ENCODE measurements at regions not wholly inside any gene's neighbourhood (a gene's known extent, or its start where the extent isn't known, plus 50 kb on each side); places are given as distances from the start of the nearest gene placed in this dataset.

DNA sequence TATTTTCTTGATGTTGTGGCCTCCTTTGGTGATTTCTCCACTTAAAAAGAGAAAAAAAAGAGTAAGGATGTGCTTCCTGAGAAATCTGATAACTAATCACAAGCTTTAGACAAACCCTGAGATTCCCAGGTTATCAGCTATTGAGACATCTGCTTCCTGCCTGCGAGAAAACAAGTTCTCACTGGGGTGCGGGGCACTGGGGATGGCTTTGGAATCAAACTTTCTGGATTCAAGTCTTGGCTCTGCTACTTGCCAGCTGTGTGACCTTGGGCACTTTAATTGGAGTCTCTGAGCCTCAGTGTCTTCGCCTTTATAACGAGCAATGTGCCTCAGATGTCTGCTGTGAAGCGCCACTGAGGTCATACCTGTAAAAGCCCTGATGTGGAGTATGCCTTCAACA lies 152.5 kb upstream of the NAV2 start:
- TF ChIP-seq, protein P1, sequence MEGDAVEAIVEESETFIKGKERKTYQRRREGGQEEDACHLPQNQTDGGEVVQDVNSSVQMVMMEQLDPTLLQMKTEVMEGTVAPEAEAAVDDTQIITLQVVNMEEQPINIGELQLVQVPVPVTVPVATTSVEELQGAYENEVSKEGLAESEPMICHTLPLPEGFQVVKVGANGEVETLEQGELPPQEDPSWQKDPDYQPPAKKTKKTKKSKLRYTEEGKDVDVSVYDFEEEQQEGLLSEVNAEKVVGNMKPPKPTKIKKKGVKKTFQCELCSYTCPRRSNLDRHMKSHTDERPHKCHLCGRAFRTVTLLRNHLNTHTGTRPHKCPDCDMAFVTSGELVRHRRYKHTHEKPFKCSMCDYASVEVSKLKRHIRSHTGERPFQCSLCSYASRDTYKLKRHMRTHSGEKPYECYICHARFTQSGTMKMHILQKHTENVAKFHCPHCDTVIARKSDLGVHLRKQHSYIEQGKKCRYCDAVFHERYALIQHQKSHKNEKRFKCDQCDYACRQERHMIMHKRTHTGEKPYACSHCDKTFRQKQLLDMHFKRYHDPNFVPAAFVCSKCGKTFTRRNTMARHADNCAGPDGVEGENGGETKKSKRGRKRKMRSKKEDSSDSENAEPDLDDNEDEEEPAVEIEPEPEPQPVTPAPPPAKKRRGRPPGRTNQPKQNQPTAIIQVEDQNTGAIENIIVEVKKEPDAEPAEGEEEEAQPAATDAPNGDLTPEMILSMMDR (conservative IDR thresholded peaks at IDR 0.05; ENCODE audit: low read depth in 2 of 2) = no peak
- TF ChIP-seq CREB1 (CRISPR knock-in tag; IDR thresholded peaks at IDR 0.05; ENCODE audit: low read depth) (no peak), NANOG (IDR thresholded peaks at IDR 0.05; ENCODE audit: borderline replicate concordance) (no peak), STAT1 (IDR thresholded peaks at IDR 0.05; ENCODE audit: unreplicated experiment) (no peak), ZNF331 (CRISPR knock-in tag; IDR thresholded peaks at IDR 0.05; ENCODE audit: low read depth) (no peak), POLR2AphosphoS5 (IDR thresholded peaks at IDR 0.05; ENCODE audit: low read depth) (no peak), EZH2phosphoT487 (IDR thresholded peaks at IDR 0.05; ENCODE audit: unreplicated experiment) (no peak), ZNF114 (CRISPR knock-in tag; IDR thresholded peaks at IDR 0.05) (no peak), JUNB (IDR thresholded peaks at IDR 0.05; ENCODE audit: unreplicated experiment) (no peak), EZH2 (IDR thresholded peaks at IDR 0.05; ENCODE audit: low read depth, unreplicated experiment) (no peak)
- TF ChIP-seq, protein P2, sequence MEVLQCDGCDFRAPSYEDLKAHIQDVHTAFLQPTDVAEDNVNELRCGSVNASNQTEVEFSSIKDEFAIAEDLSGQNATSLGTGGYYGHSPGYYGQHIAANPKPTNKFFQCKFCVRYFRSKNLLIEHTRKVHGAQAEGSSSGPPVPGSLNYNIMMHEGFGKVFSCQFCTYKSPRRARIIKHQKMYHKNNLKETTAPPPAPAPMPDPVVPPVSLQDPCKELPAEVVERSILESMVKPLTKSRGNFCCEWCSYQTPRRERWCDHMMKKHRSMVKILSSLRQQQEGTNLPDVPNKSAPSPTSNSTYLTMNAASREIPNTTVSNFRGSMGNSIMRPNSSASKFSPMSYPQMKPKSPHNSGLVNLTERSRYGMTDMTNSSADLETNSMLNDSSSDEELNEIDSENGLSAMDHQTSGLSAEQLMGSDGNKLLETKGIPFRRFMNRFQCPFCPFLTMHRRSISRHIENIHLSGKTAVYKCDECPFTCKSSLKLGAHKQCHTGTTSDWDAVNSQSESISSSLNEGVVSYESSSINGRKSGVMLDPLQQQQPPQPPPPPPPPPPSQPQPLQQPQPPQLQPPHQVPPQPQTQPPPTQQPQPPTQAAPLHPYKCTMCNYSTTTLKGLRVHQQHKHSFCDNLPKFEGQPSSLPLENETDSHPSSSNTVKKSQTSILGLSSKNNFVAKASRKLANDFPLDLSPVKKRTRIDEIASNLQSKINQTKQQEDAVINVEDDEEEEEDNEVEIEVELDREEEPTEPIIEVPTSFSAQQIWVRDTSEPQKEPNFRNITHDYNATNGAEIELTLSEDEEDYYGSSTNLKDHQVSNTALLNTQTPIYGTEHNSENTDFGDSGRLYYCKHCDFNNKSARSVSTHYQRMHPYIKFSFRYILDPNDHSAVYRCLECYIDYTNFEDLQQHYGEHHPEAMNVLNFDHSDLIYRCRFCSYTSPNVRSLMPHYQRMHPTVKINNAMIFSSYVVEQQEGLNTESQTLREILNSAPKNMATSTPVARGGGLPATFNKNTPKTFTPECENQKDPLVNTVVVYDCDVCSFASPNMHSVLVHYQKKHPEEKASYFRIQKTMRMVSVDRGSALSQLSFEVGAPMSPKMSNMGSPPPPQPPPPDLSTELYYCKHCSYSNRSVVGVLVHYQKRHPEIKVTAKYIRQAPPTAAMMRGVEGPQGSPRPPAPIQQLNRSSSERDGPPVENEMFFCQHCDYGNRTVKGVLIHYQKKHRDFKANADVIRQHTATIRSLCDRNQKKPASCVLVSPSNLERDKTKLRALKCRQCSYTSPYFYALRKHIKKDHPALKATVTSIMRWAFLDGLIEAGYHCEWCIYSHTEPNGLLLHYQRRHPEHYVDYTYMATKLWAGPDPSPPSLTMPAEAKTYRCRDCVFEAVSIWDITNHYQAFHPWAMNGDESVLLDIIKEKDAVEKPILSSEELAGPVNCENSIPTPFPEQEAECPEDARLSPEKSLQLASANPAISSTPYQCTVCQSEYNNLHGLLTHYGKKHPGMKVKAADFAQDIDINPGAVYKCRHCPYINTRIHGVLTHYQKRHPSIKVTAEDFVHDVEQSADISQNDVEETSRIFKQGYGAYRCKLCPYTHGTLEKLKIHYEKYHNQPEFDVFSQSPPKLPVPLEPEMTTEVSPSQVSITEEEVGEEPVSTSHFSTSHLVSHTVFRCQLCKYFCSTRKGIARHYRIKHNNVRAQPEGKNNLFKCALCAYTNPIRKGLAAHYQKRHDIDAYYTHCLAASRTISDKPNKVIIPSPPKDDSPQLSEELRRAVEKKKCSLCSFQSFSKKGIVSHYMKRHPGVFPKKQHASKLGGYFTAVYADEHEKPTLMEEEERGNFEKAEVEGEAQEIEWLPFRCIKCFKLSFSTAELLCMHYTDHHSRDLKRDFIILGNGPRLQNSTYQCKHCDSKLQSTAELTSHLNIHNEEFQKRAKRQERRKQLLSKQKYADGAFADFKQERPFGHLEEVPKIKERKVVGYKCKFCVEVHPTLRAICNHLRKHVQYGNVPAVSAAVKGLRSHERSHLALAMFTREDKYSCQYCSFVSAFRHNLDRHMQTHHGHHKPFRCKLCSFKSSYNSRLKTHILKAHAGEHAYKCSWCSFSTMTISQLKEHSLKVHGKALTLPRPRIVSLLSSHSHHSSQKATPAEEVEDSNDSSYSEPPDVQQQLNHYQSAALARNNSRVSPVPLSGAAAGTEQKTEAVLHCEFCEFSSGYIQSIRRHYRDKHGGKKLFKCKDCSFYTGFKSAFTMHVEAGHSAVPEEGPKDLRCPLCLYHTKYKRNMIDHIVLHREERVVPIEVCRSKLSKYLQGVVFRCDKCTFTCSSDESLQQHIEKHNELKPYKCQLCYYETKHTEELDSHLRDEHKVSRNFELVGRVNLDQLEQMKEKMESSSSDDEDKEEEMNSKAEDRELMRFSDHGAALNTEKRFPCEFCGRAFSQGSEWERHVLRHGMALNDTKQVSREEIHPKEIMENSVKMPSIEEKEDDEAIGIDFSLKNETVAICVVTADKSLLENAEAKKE (CRISPR knock-in tag; IDR thresholded peaks at IDR 0.05) = no peak
- TF ChIP-seq, protein P3, sequence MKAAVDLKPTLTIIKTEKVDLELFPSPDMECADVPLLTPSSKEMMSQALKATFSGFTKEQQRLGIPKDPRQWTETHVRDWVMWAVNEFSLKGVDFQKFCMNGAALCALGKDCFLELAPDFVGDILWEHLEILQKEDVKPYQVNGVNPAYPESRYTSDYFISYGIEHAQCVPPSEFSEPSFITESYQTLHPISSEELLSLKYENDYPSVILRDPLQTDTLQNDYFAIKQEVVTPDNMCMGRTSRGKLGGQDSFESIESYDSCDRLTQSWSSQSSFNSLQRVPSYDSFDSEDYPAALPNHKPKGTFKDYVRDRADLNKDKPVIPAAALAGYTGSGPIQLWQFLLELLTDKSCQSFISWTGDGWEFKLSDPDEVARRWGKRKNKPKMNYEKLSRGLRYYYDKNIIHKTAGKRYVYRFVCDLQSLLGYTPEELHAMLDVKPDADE (IDR thresholded peaks at IDR 0.05) = no peak
- TF ChIP-seq, protein P4, sequence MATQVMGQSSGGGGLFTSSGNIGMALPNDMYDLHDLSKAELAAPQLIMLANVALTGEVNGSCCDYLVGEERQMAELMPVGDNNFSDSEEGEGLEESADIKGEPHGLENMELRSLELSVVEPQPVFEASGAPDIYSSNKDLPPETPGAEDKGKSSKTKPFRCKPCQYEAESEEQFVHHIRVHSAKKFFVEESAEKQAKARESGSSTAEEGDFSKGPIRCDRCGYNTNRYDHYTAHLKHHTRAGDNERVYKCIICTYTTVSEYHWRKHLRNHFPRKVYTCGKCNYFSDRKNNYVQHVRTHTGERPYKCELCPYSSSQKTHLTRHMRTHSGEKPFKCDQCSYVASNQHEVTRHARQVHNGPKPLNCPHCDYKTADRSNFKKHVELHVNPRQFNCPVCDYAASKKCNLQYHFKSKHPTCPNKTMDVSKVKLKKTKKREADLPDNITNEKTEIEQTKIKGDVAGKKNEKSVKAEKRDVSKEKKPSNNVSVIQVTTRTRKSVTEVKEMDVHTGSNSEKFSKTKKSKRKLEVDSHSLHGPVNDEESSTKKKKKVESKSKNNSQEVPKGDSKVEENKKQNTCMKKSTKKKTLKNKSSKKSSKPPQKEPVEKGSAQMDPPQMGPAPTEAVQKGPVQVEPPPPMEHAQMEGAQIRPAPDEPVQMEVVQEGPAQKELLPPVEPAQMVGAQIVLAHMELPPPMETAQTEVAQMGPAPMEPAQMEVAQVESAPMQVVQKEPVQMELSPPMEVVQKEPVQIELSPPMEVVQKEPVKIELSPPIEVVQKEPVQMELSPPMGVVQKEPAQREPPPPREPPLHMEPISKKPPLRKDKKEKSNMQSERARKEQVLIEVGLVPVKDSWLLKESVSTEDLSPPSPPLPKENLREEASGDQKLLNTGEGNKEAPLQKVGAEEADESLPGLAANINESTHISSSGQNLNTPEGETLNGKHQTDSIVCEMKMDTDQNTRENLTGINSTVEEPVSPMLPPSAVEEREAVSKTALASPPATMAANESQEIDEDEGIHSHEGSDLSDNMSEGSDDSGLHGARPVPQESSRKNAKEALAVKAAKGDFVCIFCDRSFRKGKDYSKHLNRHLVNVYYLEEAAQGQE (IDR thresholded peaks at IDR 0.05; ENCODE audit: unreplicated experiment) = no peak
- Mint-ChIP-seq H3K27me3 (ENCODE audit: insufficient read depth, low read depth, poor library complexity) (peaks cover 6% of the 10 kb centered on the region), H3K36me3 (ENCODE audit: low read depth) (no peaks in the 10 kb centered on the region)

More for the DNA sequence above, 152.5 kb upstream of the NAV2 start:
- no peak overlapping the region for H3K27ac Mint-ChIP-seq
- peak overlapping the region; percentile 80; the same call in 1 of the 2 replicates for H2AFZ ChIP-seq
- no peak for DNase-seq (ENCODE audit: low spot score)
- H3K79me2 ChIP-seq (replicated peaks; ENCODE audit: insufficient read depth) = no peaks in the 10 kb centered on the region
- H3K36me3 ChIP-seq (ENCODE audit: insufficient read depth) = no peaks in the 10 kb centered on the region
- H4K20me1 ChIP-seq (replicated peaks; ENCODE audit: insufficient read depth) = no peaks in the 10 kb centered on the region
- peaks cover 17% of the 10 kb centered on the region for H3K4me1 Mint-ChIP-seq
- H3K4me3 Mint-ChIP-seq = no peak overlapping the region
- no peaks in the 10 kb centered on the region for H3K9me2 ChIP-seq (ENCODE audit: insufficient read depth)
- H3K4me3 ChIP-seq = no peak overlapping the region
- H3F3A ChIP-seq (replicated peaks; ENCODE audit: low read depth) = no peaks in the 10 kb centered on the region
- no peak overlapping the region for H3K27ac ChIP-seq (ENCODE audit: low read depth)
- no peak for ATAC-seq
- peaks cover 4% of the 10 kb centered on the region for H3K4me1 ChIP-seq (ENCODE audit: insufficient read depth)
- H3K27me3 ChIP-seq (ENCODE audit: insufficient read depth) = no peaks in the 10 kb centered on the region
- H3K4me2 ChIP-seq = no peak overlapping the region
- H3K9me3 Mint-ChIP-seq = no peaks in the 10 kb centered on the region
